Mesendoderm (in vitro differentiated cells): ENCODE measurements at regions not wholly inside any gene's neighbourhood (a gene's known extent, or its start where the extent isn't known, plus 50 kb on each side); places are given as distances from the start of the nearest gene placed in this dataset.

Source experiments
- DNase-seq: peaks from one replicate; pipeline ENCODE4 v3.0.0; 2013
- H2AK5ac ChIP-seq: 2 replicates; pipeline ENCODE4 v1.6.1; 2013; ENCODE audit warnings: low read length, inconsistent platforms
- H2BK120ac ChIP-seq: 2 replicates; pipeline ENCODE4 v1.6.1; 2013; ENCODE audit warnings: low read depth, mild to moderate bottlenecking, low read length, moderate library complexity, mixed read lengths
- H2BK15ac ChIP-seq: replicated peaks from 2 replicates; pipeline ENCODE4 v1.6.1; 2013; ENCODE audit warnings: low read depth, mild to moderate bottlenecking, moderate library complexity
- H2BK5ac ChIP-seq: 2 replicates; pipeline ENCODE4 v1.6.1; 2013; ENCODE audit warnings: low read length, inconsistent platforms
- H3K18ac ChIP-seq: 2 replicates; pipeline ENCODE4 v1.6.1; 2013; ENCODE audit warnings: mild to moderate bottlenecking, low read length, mixed read lengths
- H3K23ac ChIP-seq: one replicate; pipeline ENCODE4 v1.6.1; 2013; ENCODE audit warnings: low read length
- H3K27ac ChIP-seq: 2 replicates; pipeline ENCODE4 v1.5.1; 2013; ENCODE audit warnings: low read depth, mild to moderate bottlenecking, inconsistent platforms, low read length, moderate library complexity
- H3K27me3 ChIP-seq: 2 replicates; pipeline ENCODE4 v1.6.1; 2013; ENCODE audit warnings: low read length, control low read depth, mild to moderate bottlenecking, inconsistent platforms; ENCODE audit not compliant: insufficient read depth, poor library complexity
- H3K36me3 ChIP-seq: 2 replicates; pipeline ENCODE4 v1.6.1; 2013; ENCODE audit warnings: low read length, inconsistent platforms; ENCODE audit not compliant: control insufficient read depth, insufficient read depth
- H3K4ac ChIP-seq: one replicate; pipeline ENCODE4 v1.6.1; 2013; ENCODE audit warnings: low read depth, mild to moderate bottlenecking, low read length, moderate library complexity
- H3K4me1 ChIP-seq: 2 replicates; pipeline ENCODE4 v1.6.1; 2013; ENCODE audit warnings: low read depth, low read length, inconsistent platforms; ENCODE audit not compliant: control insufficient read depth
- H3K4me2 ChIP-seq: 2 replicates; pipeline ENCODE4 v1.6.1; 2013; ENCODE audit warnings: low read length
- H3K4me3 ChIP-seq: 2 replicates; pipeline ENCODE4 v1.5.1; 2013; ENCODE audit warnings: mild to moderate bottlenecking, low read length
- H3K56ac ChIP-seq: one replicate; pipeline ENCODE4 v1.6.1; 2013; ENCODE audit warnings: low read length
- H3K79me1 ChIP-seq: 2 replicates; pipeline ENCODE4 v1.6.1; 2013; ENCODE audit warnings: low read length, inconsistent platforms
- H3K79me2 ChIP-seq: 2 replicates; pipeline ENCODE4 v1.6.1; 2013; ENCODE audit warnings: mild to moderate bottlenecking, low read length; ENCODE audit not compliant: control insufficient read depth, insufficient read depth
- H3K9ac ChIP-seq: 2 replicates; pipeline ENCODE4 v1.6.1; 2013; ENCODE audit warnings: low read length, inconsistent platforms
- H4K5ac ChIP-seq: one replicate; pipeline ENCODE4 v1.6.1; 2013; ENCODE audit warnings: low read length
- H4K8ac ChIP-seq: one replicate; pipeline ENCODE4 v1.6.1; 2013; ENCODE audit warnings: low read depth, mild to moderate bottlenecking, control low read depth, low read length, moderate library complexity
- WGBS: extraction: QIAGEN DNeasy Blood & Tissue Kit; methylation state at CpG from one replicate; pipeline ENCODE4 v1.1.7; 2013; ENCODE audit warnings: low lambda C conversion rate, missing lambda C conversion rate; ENCODE audit not compliant: insufficient coverage; ENCODE audit errors: extremely low coverage; 5-methylcytosine and 5-hydroxymethylcytosine counted together

DNA sequence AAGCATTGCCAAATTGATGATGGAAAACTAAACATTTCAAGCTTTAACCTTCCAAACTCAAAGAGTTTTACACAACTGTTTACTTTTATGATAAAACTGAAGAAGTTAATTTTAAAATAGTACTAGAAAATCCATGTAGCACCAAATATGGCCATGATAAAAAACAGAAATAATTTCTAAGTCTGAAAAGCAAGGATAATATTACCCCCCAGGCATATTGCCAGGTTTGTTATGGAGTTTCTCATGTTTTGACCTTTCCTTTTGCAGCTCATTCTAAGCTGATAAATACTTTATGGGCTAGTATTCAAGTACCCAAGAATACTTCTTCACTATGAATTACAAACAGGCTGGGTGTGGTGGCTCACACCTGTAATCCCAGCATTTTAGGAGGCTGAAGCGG lies 209.9 kb upstream of the ZFP64 start:
- Histone ChIP-seq H3K4me1 (no peaks in the 10 kb centered on the region), H3K79me1 (no peaks in the 10 kb centered on the region), H4K8ac (no peak overlapping the region), H3K23ac (no peak overlapping the region), H2BK5ac (no peak overlapping the region), H3K36me3 (no peaks in the 10 kb centered on the region), H3K27ac (no peak overlapping the region), H3K4me3 (no peak overlapping the region), H3K9ac (no peak overlapping the region), H3K56ac (no peak overlapping the region), H3K18ac (no peak overlapping the region), H2AK5ac (no peak overlapping the region), H2BK120ac (no peak overlapping the region), H3K27me3 (no peaks in the 10 kb centered on the region), H3K79me2 (no peaks in the 10 kb centered on the region), H2BK15ac (no peak overlapping the region), H3K4ac (no peak overlapping the region), H4K5ac (no peak overlapping the region), H3K4me2 (no peak overlapping the region)
- no peak for DNase-seq
- no CpG with 5 or more reads among the region's 1 CpG for WGBS

- WGBS: no CpG with 5 or more reads among the region's 2 CpGs
- no peaks in the 10 kb centered on the region for H3K36me3 ChIP-seq
- H3K27ac ChIP-seq: no peak overlapping the region
- no peak overlapping the region for H3K56ac ChIP-seq
- H2AK5ac ChIP-seq: no peak overlapping the region
- no peak overlapping the region for H3K4me2 ChIP-seq
- no peak overlapping the region for H3K4me3 ChIP-seq
- H3K27me3 ChIP-seq: no peaks in the 10 kb centered on the region
- no peak overlapping the region for H3K9ac ChIP-seq
- H3K79me1 ChIP-seq: no peaks in the 10 kb centered on the region
- no peaks in the 10 kb centered on the region for H3K79me2 ChIP-seq
- no peak overlapping the region for H4K8ac ChIP-seq
- no peak overlapping the region for H2BK5ac ChIP-seq
- H3K23ac ChIP-seq: no peak overlapping the region
- H2BK120ac ChIP-seq: no peak overlapping the region
- no peak overlapping the region for H4K5ac ChIP-seq
- no peak overlapping the region for H2BK15ac ChIP-seq
- no peak overlapping the region for H3K18ac ChIP-seq
- H3K4me1 ChIP-seq: no peaks in the 10 kb centered on the region
- no peak overlapping the region for H3K4ac ChIP-seq
- DNase-seq: no peak
These were observed 207.8 kb upstream of the ZFP64 start for GRCh38 chr20:52399352-52399751.

GRCh38 chr20:52389606-52390005 lies 198.0 kb upstream of the ZFP64 start:
- Histone ChIP-seq H3K4me2 (no peak overlapping the region), H2BK5ac (no peak overlapping the region), H3K79me2 (no peaks in the 10 kb centered on the region), H3K36me3 (no peaks in the 10 kb centered on the region), H3K79me1 (no peaks in the 10 kb centered on the region), H4K5ac (no peak overlapping the region), H3K9ac (no peak overlapping the region), H4K8ac (no peak overlapping the region), H3K4me3 (no peak overlapping the region), H3K27me3 (no peaks in the 10 kb centered on the region), H2AK5ac (no peak overlapping the region), H3K4ac (no peak overlapping the region), H3K4me1 (no peaks in the 10 kb centered on the region), H3K27ac (no peak overlapping the region), H3K18ac (no peak overlapping the region), H3K56ac (no peak overlapping the region), H2BK15ac (no peak overlapping the region), H3K23ac (no peak overlapping the region), H2BK120ac (no peak overlapping the region)
- no CpG with 5 or more reads among the region's 1 CpG for WGBS
- no peak for DNase-seq

DNA sequence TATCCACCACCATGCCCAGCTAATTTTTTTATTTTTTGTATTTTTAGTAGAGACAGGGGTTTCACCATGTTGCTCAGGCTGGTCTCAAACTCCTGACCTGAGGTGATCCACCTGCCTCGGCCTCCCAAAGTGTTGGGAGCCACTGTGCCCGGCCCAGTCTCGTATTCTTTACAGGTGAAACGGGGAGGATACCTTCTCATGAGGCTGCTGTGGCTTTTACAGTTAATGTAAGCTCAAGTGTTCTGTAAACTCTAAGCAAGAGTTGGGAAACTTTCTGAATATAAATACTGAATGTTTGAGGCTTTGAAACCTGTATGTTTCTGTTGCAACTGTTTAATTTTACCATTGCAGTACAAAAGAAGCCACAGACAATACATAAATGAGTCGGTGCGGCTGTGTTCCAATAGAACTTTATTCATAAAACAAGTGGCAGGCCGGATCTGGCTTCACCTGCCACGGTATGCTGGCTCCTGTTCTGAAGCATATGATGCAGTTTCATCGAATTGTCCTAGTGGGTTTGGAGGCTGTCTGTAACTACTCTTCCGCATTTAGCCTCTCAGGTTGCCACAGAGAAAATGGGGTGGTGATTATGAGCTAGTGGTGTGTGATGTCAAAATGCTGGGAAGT lies 192.5 kb upstream of the ZFP64 start:
- H3K18ac ChIP-seq: no peak overlapping the region
- no peak overlapping the region for H2BK120ac ChIP-seq
- H3K4me3 ChIP-seq: no peak overlapping the region
- H3K27ac ChIP-seq: no peak overlapping the region
- no peak overlapping the region for H3K4me2 ChIP-seq
- H3K79me1 ChIP-seq: no peaks in the 10 kb centered on the region
- H3K4ac ChIP-seq: no peak overlapping the region
- WGBS: no CpG with 5 or more reads among the region's 10 CpGs
- H3K79me2 ChIP-seq: no peaks in the 10 kb centered on the region
- H2AK5ac ChIP-seq: no peak overlapping the region
- no peak overlapping the region for H4K5ac ChIP-seq
- H3K9ac ChIP-seq: no peak overlapping the region
- H3K23ac ChIP-seq: no peak overlapping the region
- no peak overlapping the region for H3K56ac ChIP-seq
- H2BK15ac ChIP-seq: no peak overlapping the region
- no peak for DNase-seq
- no peaks in the 10 kb centered on the region for H3K27me3 ChIP-seq
- H4K8ac ChIP-seq: no peak overlapping the region
- no peaks in the 10 kb centered on the region for H3K36me3 ChIP-seq
- no peaks in the 10 kb centered on the region for H3K4me1 ChIP-seq
- no peak overlapping the region for H2BK5ac ChIP-seq

DNA sequence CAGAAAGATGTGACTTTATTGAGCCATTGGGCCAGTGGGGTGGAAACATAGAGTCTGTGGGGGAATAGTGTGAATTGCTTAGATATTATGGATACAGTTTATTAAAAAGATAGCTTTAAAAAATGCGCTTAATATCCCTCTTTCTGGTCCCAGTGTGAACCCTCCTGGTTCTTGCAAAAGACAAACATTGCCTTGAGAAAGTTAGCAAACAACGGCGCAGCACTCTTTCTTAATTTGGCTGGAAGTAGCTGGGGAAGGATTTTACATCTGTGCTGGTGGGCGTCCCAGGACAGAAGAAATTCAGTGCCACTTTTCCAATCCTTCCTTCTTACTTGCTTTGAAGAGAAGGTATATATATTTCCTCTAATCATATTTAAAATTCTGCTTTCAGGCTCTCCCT lies 191.4 kb upstream of the ZFP64 start:
- H3K18ac ChIP-seq: no peak overlapping the region
- H4K5ac ChIP-seq: no peak overlapping the region
- H3K4me2 ChIP-seq: no peak overlapping the region
- no peaks in the 10 kb centered on the region for H3K36me3 ChIP-seq
- no peak overlapping the region for H3K27ac ChIP-seq
- no peaks in the 10 kb centered on the region for H3K79me1 ChIP-seq
- H4K8ac ChIP-seq: no peak overlapping the region
- no peaks in the 10 kb centered on the region for H3K79me2 ChIP-seq
- H3K23ac ChIP-seq: no peak overlapping the region
- no CpG with 5 or more reads among the region's 4 CpGs for WGBS
- no peak overlapping the region for H2AK5ac ChIP-seq
- H2BK5ac ChIP-seq: no peak overlapping the region
- H2BK120ac ChIP-seq: no peak overlapping the region
- H3K4me3 ChIP-seq: no peak overlapping the region
- DNase-seq: no peak
- no peak overlapping the region for H3K9ac ChIP-seq
- no peak overlapping the region for H3K56ac ChIP-seq
- H2BK15ac ChIP-seq: no peak overlapping the region
- H3K4ac ChIP-seq: no peak overlapping the region
- no peaks in the 10 kb centered on the region for H3K27me3 ChIP-seq
- H3K4me1 ChIP-seq: no peaks in the 10 kb centered on the region

GRCh38 chr20:52379723-52380336 lies 188.3 kb upstream of the ZFP64 start:
- peak; percentile 42 for DNase-seq
- Histone ChIP-seq H3K23ac (no peak overlapping the region), H3K4me2 (no peak overlapping the region), H3K79me1 (no peaks in the 10 kb centered on the region), H4K5ac (no peak overlapping the region), H3K4me1 (no peaks in the 10 kb centered on the region), H3K79me2 (no peaks in the 10 kb centered on the region), H3K4ac (no peak overlapping the region), H3K27ac (no peak overlapping the region), H3K27me3 (no peaks in the 10 kb centered on the region), H4K8ac (no peak overlapping the region), H3K56ac (no peak overlapping the region), H2BK5ac (no peak overlapping the region), H3K36me3 (no peaks in the 10 kb centered on the region), H2BK15ac (no peak overlapping the region), H2BK120ac (no peak overlapping the region), H2AK5ac (no peak overlapping the region), H3K4me3 (no peak overlapping the region), H3K9ac (no peak overlapping the region), H3K18ac (no peak overlapping the region)
- no CpG with 5 or more reads among the region's 7 CpGs for WGBS
